ENCODE measurements at regions not wholly inside any gene's neighbourhood (a gene's known extent, or its start where the extent isn't known, plus 50 kb on each side); places are given as distances from the start of the nearest gene placed in this dataset.
"Not testable (repeated sequence)": the region's sequence is repeated elsewhere in the genome, so short reads cannot be mapped to it uniquely, and the experiment has no call there.

GRCh38 chr19:13646758-13647157 is 117.6 kb upstream of the MRI1 start:
- DNase-seq, result no peak

- DNase-seq, result no peak
These were observed 119.7 kb upstream of the MRI1 start for GRCh38 chr19:13644645-13645044.

GRCh38 chr19:13640611-13641010 is 123.7 kb upstream of the MRI1 start:
- no peak for DNase-seq

- DNase-seq, result no peak
These were observed 124.9 kb upstream of the MRI1 start for GRCh38 chr19:13639342-13639929.

GRCh38 chr19:13637664-13638063 is 126.7 kb upstream of the MRI1 start:
- no peak for DNase-seq

- DNase-seq, result no peak
These were observed 128.4 kb upstream of the CACNA1A start for GRCh38 chr19:13634658-13635057.

- DNase-seq, result no peak
These were observed 127.2 kb upstream of the CACNA1A start for GRCh38 chr19:13633522-13633922.

- DNase-seq, result no peak
These were observed 126.8 kb upstream of the CACNA1A start for GRCh38 chr19:13633109-13633508.

GRCh38 chr19:13632164-13632563 is 125.9 kb upstream of the CACNA1A start:
- not testable (repeated sequence) for DNase-seq

- DNase-seq, result no peak
These were observed 123.5 kb upstream of the CACNA1A start for GRCh38 chr19:13629687-13630357.

- DNase-seq, result no peak
These were observed 121.3 kb upstream of the CACNA1A start for GRCh38 chr19:13627531-13627930.

GRCh38 chr19:13623716-13624710 is 117.7 kb upstream of the CACNA1A start:
- no peak for DNase-seq

GRCh38 chr19:13622766-13623715 is 116.8 kb upstream of the CACNA1A start:
- DNase-seq, result no peak

GRCh38 chr19:13621413-13621812 is 115.1 kb upstream of the CACNA1A start:
- peak; percentile 38 for DNase-seq

GRCh38 chr19:13619203-13619632 is 112.9 kb upstream of the CACNA1A start:
- DNase-seq, result no peak

- DNase-seq, result no peak
These were observed 109.6 kb upstream of the CACNA1A start for GRCh38 chr19:13615890-13616289.

GRCh38 chr19:13613447-13613846 is 107.2 kb upstream of the CACNA1A start:
- no peak for DNase-seq

GRCh38 chr19:13611596-13611995 is 105.3 kb upstream of the CACNA1A start:
- DNase-seq, result no peak

GRCh38 chr19:13610039-13610691 is 103.9 kb upstream of the CACNA1A start:
- no peak for DNase-seq

- no peak for DNase-seq
These were observed 99.9 kb upstream of the CACNA1A start for GRCh38 chr19:13606156-13606555.

GRCh38 chr19:13604902-13605586 is 98.8 kb upstream of the CACNA1A start:
- DNase-seq, result no peak
